ENCODE measurements at regions not wholly inside any gene's neighbourhood (a gene's known extent, or its start where the extent isn't known, plus 50 kb on each side); places are given as distances from the start of the nearest gene placed in this dataset.

DNA sequence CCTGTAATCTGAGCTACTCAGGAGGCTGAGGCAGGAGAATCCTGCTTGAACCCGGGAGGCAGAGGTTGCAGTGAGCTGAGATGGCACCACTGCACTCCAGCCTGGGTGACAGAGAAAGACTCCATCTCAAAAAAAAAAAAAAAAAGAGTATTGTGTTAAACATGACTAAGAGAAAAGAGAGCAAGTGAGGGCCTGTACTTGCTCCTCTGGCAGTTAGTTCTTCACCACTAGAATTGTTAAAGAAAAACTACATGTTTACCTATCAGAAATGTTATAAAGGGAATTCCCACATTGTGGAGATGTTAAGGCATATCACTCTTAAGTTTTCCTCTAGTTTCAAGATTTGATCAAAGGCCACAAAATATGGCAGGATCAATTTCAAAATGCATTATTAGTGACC is 75.4 kb upstream of the LRATD1 start:
- DNase-seq (ENCODE audit: low read depth, low spot score): no peak

DNA sequence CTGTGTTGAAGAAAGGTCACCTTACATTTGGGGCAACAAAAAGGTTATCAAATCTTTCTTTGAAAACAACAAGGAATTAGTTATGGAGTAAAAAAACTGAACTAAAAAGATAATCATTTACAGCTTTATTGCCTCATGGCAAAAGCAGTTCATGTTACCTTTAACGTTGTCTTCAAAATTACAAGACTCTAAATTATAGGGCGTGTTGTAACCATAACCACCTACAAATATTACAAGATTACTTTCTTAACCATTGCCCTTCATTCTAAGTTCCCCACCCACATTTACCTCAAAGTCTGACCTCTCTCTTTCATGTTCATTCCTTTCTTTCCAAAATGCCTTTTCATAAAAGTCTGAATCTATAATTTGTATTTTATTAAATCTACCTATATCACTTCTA is 74.6 kb upstream of the LRATD1 start:
- no peak for DNase-seq (ENCODE audit: low read depth, low spot score)

DNA sequence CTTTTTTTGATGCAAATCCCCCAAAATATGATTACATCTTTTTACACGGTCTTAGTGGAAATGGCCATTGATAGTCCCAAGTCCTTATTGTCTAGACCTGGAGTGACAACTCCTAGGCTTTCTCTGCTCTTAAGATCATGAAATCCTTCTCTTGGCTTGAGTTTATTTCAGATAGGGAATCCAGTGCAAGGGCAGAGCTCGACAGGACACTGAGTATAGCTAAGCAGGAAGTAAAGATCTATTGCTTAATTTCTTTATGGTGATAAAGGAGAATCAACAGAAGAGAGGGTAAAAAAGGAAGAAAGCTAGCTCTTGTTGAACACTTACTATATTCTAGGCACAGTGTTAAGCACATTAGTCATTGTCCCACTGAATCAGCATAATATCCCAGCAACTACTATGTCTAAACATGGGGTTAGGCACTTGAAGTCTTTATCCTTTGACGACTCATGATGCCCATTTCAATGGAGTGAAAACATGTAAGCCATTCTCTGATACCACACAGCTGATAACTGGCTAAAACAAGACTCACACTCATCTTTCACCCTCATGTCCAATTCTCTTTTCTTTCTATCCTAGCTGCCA is 74.1 kb upstream of the LRATD1 start:
- no peak for DNase-seq (ENCODE audit: low read depth, low spot score)

- no peak for DNase-seq (ENCODE audit: low read depth, low spot score)
These were observed 71.8 kb upstream of the LRATD1 start for GRCh38 chr2:14560716-14561115.

- no peak for DNase-seq (ENCODE audit: low read depth, low spot score)
These were observed 69.2 kb upstream of the LRATD1 start for GRCh38 chr2:14563324-14563723.

- DNase-seq (ENCODE audit: low read depth, low spot score): no peak
These were observed 66.9 kb upstream of the LRATD1 start for GRCh38 chr2:14565666-14566065.

- DNase-seq (ENCODE audit: low read depth, low spot score): no peak
These were observed 65.0 kb upstream of the LRATD1 start for GRCh38 chr2:14567561-14567960.

DNA sequence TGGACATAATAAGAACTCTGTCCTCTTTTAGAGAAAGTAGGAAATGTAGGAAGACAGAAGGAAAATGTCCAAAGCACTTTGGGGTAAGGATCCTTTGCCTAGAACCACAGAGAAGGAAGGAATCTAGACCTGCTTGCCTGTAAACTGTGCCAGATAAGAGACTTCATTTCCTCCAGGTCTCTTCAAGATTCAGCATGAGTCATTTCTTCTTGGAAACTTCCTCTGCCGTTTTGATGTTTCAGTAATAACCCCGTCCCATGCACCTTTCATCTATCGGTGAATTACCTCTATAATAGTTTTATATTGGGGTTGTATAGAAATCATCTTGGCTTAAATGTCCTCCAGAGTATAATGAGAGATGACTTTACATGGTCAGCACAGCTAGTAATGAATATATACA is 63.2 kb upstream of the LRATD1 start:
- no peak for DNase-seq (ENCODE audit: low read depth, low spot score)

- DNase-seq (ENCODE audit: low read depth, low spot score): no peak
These were observed 59.9 kb upstream of the LRATD1 start for GRCh38 chr2:14572633-14573032.

- DNase-seq (ENCODE audit: low read depth, low spot score): no peak
These were observed 54.7 kb upstream of the LRATD1 start for GRCh38 chr2:14577843-14578242.

Data from pulmonary artery endothelial cell (primary cell).